HG03095 (cell line): ENCODE measurements at regions not wholly inside any gene's neighbourhood (a gene's known extent, or its start where the extent isn't known, plus 50 kb on each side); places are given as distances from the start of the nearest gene placed in this dataset.
A peak's percentile ranks its signal among the peaks of the same experiment; 100 is the strongest.

Source experiments
- ATAC-seq: cut with Tn5 transposase; IDR thresholded peaks from one replicate; pipeline ENCODE4 v1.9.1; 2021; ENCODE audit warnings: moderate library complexity; ENCODE audit not compliant: unreplicated experiment

- no peak for ATAC-seq
These were observed 109.6 kb upstream of the ACSL4 start for GRCh38 chrX:109842611-109843010.

GRCh38 chrX:109843963-109844751 is 111.1 kb upstream of the ACSL4 start:
- no peak for ATAC-seq

- no peak for ATAC-seq
These were observed 111.9 kb upstream of the ACSL4 start for GRCh38 chrX:109844986-109845385.

GRCh38 chrX:109845996-109846395 is 112.9 kb upstream of the ACSL4 start:
- no peak for ATAC-seq

- no peak for ATAC-seq
These were observed 114.5 kb upstream of the ACSL4 start for GRCh38 chrX:109847257-109848187.

GRCh38 chrX:109848461-109849050 is 115.5 kb upstream of the ACSL4 start:
- peak; percentile 66 for ATAC-seq

- ATAC-seq: no peak
These were observed 121.0 kb upstream of the ACSL4 start for GRCh38 chrX:109854096-109854495.

GRCh38 chrX:109855501-109855900 is 122.4 kb upstream of the ACSL4 start:
- ATAC-seq: peak; percentile 77

- ATAC-seq: no peak
These were observed 123.9 kb upstream of the ACSL4 start for GRCh38 chrX:109856974-109857373.

GRCh38 chrX:109857584-109858228 is 124.6 kb upstream of the ACSL4 start:
- ATAC-seq: no peak

- ATAC-seq: no peak
These were observed 125.7 kb upstream of the ACSL4 start for GRCh38 chrX:109858602-109859341.

- no peak for ATAC-seq
These were observed 126.6 kb upstream of the ACSL4 start for GRCh38 chrX:109859651-109860050.

GRCh38 chrX:109862433-109862832 is 129.4 kb upstream of the ACSL4 start:
- no peak for ATAC-seq

- ATAC-seq: no peak
These were observed 130.8 kb upstream of the ACSL4 start for GRCh38 chrX:109863811-109864210.

GRCh38 chrX:109871121-109871888 is 131.6 kb upstream of the TMEM164 start:
- no peak for ATAC-seq

GRCh38 chrX:109872021-109872732 is 130.7 kb upstream of the TMEM164 start:
- ATAC-seq: no peak

GRCh38 chrX:109873574-109873973 is 129.3 kb upstream of the TMEM164 start:
- no peak for ATAC-seq

- ATAC-seq: no peak
These were observed 128.9 kb upstream of the TMEM164 start for GRCh38 chrX:109873983-109874382.

GRCh38 chrX:109874548-109874947 is 128.4 kb upstream of the TMEM164 start:
- ATAC-seq: no peak
